ENCODE measurements at regions not wholly inside any gene's neighbourhood (a gene's known extent, or its start where the extent isn't known, plus 50 kb on each side); places are given as distances from the start of the nearest gene placed in this dataset.

GRCh38 chr2:58545300-58546280 lies 304.5 kb upstream of the FANCL start:
- DNase-seq = no peak

- peak; percentile 4 for DNase-seq
Measured at GRCh38 chr2:58543442-58543841, 302.3 kb upstream of the FANCL start.

DNA sequence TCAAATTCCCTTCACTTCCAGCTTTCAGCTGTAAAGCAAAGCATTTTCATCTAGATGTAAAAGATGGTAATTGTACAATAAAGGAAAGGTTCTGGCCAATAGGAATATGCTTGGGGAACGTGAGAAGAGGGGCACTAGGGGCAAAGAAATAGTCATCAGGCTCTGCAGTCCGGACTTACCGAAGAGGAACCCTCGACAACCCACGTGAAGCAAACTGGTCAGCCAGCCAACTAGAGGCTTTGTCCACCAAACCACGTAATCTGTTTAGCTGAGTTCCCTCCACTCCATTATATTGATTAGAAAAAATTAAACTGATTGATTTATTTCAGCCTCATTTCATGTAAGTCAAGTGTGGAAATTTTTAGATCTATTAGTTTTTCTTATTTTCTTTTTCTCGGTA lies 300.4 kb upstream of the FANCL start:
- DNase-seq = no peak

- no peak for DNase-seq
Measured at GRCh38 chr2:58540681-58541080, 299.6 kb upstream of the FANCL start.

DNA sequence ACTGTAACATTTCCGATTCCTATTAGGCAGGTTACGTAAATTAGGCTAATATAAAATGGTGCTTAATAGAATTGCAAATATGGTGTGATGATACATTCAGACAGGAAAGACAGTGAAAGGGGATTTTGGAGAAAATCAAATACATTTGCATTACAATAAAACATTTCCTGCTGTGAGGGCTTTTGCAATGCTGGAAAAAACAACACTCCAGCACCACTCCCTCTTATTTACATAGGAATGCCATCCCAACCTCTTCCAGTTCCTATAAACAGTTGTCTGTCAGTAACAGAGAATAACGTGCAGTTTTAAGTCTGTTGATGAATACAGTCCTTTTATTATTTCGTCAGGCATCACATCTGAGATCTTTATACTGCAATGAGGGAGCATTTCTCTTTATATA lies 298.8 kb upstream of the FANCL start:
- no peak for DNase-seq

DNA sequence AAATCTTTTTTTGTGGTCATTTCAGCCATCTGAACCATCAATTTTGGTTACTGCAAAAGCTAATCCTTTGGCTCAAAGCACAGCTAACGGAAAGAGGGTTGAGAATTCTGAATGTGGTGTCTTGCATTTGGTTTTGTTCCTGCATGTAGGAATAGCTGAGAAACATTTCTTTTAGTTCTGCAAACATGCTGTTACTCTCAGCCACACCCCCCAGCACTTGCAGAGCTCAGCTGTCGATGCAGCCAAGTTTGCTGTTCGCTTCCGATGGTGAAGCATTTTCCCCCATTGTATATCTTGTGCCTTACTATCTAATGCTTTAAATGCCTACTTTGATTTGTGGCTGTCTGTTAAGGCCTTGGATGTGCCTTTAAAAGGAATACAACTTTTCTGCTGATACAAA lies 294.9 kb upstream of the FANCL start:
- DNase-seq = no peak

DNA sequence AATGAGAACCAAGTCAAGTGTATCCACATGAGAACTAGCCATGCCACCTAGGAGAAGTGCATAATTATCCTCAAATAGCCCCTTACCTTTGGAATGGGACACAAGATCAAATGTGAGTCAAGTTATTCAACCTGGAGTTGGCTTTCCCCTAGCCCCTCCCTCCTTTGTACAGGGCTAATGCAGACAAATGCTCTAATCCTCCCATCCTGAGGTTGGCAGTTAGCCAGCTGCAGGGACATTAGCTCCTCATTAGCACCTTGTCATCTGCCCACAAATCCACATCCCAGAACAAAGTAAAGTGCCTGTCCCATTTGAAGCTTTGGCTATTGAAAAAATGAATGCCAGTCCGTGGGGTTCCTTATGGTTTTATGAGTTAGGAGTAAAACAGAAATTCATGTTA lies 294.1 kb upstream of the FANCL start:
- no peak for DNase-seq

GRCh38 chr2:58533376-58533775 lies 292.3 kb upstream of the FANCL start:
- no peak for DNase-seq

DNA sequence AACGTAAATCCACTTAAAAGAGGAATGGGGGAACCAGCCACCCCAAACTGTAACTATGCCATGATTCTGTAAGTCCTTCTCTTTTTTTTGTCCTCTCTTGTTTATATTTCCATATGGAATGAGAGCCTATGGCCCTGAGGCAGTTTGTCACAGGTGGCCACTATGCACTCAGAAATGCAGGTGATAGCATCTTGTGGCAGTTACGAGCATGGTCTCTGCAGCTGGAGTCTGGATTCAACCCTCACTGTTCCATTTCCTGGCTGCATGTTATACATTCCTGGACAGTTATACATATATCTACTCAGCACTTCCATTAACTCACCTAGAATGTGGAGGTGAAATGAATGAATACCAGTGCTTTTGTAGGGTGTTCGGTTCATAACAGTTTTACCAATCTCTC lies 291.5 kb upstream of the FANCL start:
- DNase-seq = no peak

DNA sequence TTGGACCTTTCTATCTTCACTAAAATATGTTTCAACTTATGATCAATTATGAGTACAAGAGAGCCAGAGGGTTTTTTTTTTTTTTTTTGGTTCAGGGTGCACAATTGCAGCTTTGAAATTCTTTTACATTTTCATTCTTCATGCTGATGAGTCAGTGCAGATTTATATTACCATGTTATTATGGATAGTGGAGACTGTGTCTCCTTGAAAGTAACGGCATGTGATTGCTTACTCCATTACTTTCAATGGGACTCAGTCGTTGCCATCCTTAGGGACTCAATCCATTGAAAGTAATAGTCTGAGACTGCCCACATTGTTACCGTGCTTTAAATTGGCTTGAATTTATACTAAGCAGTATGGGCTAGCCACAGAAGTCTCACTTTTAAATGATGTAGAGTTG lies 286.5 kb upstream of the FANCL start:
- no peak for DNase-seq

DNA sequence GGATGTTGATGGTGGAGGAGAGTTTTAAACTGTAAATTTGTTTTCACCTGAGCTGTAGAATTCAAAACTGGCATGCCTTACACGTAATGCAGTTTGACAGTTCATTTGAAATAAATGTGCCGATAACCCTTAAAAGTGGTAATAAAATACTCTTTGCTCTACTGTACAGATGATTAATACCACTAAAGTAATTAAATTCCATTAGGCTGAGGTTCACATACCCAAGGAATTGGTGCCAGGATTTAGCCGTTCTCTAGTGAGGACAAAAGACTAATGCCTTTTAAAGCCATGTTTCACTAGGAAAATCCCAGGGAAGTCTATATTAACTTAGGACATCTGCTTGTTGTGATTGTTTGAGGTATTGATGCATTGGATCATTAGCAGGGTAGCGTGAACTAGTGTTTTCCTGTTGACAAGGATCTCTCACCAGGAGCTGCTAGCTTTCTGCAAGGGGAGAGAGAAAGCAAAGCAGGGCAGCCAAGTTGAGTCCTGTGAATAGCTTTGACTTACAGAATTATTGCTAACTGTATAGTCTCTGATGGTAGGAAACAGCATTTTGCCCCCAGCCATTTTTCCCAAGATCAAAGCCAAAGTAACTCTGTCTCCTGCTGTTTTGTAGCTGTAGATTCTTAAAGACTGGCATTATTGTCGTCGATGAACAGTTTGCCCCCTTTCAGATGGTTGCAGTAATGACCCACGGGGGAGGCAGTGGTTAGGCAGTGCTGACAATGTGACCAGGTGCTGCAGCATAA lies 280.9 kb upstream of the FANCL start:
- no peak for DNase-seq

GRCh38 chr2:58520903-58521302 lies 279.8 kb upstream of the FANCL start:
- DNase-seq = no peak

GRCh38 chr2:58517881-58518280 lies 276.8 kb upstream of the FANCL start:
- no peak for DNase-seq

- no peak for DNase-seq
Measured at GRCh38 chr2:58516695-58517094, 275.6 kb upstream of the FANCL start.

- DNase-seq = no peak
Measured at GRCh38 chr2:58515827-58516573, 274.9 kb upstream of the FANCL start.

DNA sequence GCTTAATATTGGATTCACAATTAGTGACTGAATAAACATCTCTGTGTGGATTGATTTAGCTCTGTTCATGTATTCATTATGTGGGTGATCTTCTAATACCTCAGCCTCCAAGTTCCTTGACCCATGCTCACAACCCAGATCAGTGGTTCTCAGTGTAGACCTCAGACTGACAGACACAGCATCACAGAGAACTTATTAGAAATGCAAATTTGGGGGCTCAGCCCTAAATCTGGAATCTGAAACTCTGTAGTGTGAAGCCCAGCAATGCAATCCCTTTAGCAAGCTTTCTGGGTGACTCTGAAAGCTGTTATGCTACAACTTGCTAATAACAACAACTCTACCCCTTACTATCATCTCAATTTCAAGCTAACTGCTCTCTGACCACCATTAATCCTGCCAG lies 273.1 kb upstream of the FANCL start:
- DNase-seq = no peak

- no peak for DNase-seq
Measured at GRCh38 chr2:58512878-58513277, 271.8 kb upstream of the FANCL start.

GRCh38 chr2:58508006-58508405 lies 266.9 kb upstream of the FANCL start:
- DNase-seq = no peak

- no peak for DNase-seq
Measured at GRCh38 chr2:58503918-58504317, 262.8 kb upstream of the FANCL start.

- no peak for DNase-seq
Measured at GRCh38 chr2:58502931-58503330, 261.8 kb upstream of the FANCL start.

GRCh38 chr2:58501371-58502160 lies 260.4 kb upstream of the FANCL start:
- no peak for DNase-seq

- DNase-seq = no peak
Measured at GRCh38 chr2:58497168-58497567, 256.0 kb upstream of the FANCL start.

DNA sequence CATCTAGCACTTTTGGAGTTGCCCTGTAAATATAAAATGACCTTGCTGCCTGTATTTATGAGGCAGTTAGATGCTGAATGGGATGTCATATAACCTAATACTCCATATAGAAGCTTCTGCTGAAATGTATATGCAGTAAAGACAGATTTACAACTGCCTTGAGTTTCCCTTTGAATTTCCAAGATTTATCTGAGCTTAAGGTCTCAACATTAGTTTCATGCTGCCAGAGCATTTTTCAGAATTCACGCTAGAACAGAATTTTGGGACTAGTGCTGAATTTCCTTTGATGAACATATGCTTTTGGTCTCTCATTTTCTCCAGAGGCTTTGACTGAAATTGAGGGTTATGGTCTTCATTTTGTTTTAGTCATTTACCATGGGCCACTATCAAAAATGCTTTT lies 254.7 kb upstream of the FANCL start:
- no peak for DNase-seq
